OCI-LY1 (cell line): ENCODE measurements at regions not wholly inside any gene's neighbourhood (a gene's known extent, or its start where the extent isn't known, plus 50 kb on each side); places are given as distances from the start of the nearest gene placed in this dataset.

ENCODE experiments used
- H2AFZ ChIP-seq: fragments of 200-600 bp; sonication (generic), shearing (Covaris generic); 2 replicates; pipeline ENCODE4 v1.6.0; 2014; ENCODE audit warnings: antibody characterized with exemption, mild to moderate bottlenecking, low read length
- H3F3A ChIP-seq: fragments of 200-600 bp; sonication (generic), shearing (Covaris generic); 2 replicates; pipeline ENCODE4 v1.6.0; 2014; ENCODE audit warnings: mild to moderate bottlenecking, antibody characterized with exemption, low read length, moderate library complexity; ENCODE audit not compliant: insufficient read depth
- H3K27ac ChIP-seq: fragments of 200-600 bp; sonication (generic); 2 replicates; pipeline ENCODE4 v1.5.1; 2014; ENCODE audit warnings: low read length, mixed run types, mild to moderate bottlenecking, low read depth; ENCODE audit not compliant: poor library complexity, severe bottlenecking
- H3K27me3 ChIP-seq: fragments of 200-600 bp; sonication (generic); 2 replicates; pipeline ENCODE4 v1.6.0; 2014; ENCODE audit warnings: antibody characterized with exemption, mild to moderate bottlenecking, low read length, moderate library complexity; ENCODE audit not compliant: insufficient read depth
- H3K36me3 ChIP-seq: fragments of 200-600 bp; sonication (generic); 2 replicates; pipeline ENCODE4 v1.6.1; 2014; ENCODE audit warnings: mild to moderate bottlenecking, antibody characterized with exemption, low read length, moderate library complexity, mixed read lengths; ENCODE audit not compliant: insufficient read depth
- H3K4me1 ChIP-seq: fragments of 200-600 bp; sonication (generic); 2 replicates; pipeline ENCODE4 v1.5.1; 2014; ENCODE audit warnings: mild to moderate bottlenecking, low read length, moderate library complexity; ENCODE audit not compliant: insufficient read depth, severe bottlenecking
- H3K4me2 ChIP-seq: fragments of 200-600 bp; sonication (generic), shearing (Covaris generic); 2 replicates; pipeline ENCODE4 v1.6.1; 2014; ENCODE audit warnings: low read length
- H3K4me3 ChIP-seq: fragments of 200-600 bp; sonication (generic); 2 replicates; pipeline ENCODE4 v1.5.1; 2014; ENCODE audit warnings: low read length, low read depth, mild to moderate bottlenecking, mixed read lengths; ENCODE audit not compliant: poor library complexity, severe bottlenecking
- H3K79me2 ChIP-seq: fragments of 200-600 bp; shearing (Covaris generic); 2 replicates; pipeline ENCODE4 v1.6.1; 2016; ENCODE audit warnings: mixed run types, low read length, mixed read lengths; ENCODE audit not compliant: insufficient read depth
- H3K9ac ChIP-seq: fragments of 200-600 bp; sonication (generic), shearing (Covaris generic); 2 replicates; pipeline ENCODE4 v1.6.1; 2014; ENCODE audit warnings: mild to moderate bottlenecking, low read length, mixed read lengths
- H3K9me2 ChIP-seq: fragments of 200-600 bp; sonication (generic), shearing (Covaris generic); 2 replicates; pipeline ENCODE4 v1.6.1; 2014; ENCODE audit warnings: low read depth, mild to moderate bottlenecking, low read length, mixed read lengths
- H3K9me3 ChIP-seq: fragments of 200-600 bp; shearing (Covaris generic); 2 replicates; pipeline ENCODE4 v1.6.1; 2014; ENCODE audit warnings: low read length, mixed read lengths
- H4K20me1 ChIP-seq: fragments of 200-600 bp; sonication (generic), shearing (Covaris generic); 2 replicates; pipeline ENCODE4 v1.6.0; 2016; ENCODE audit warnings: mild to moderate bottlenecking, low read length; ENCODE audit not compliant: insufficient read depth
- CTCF ChIP-seq: fragments of 200-600 bp; sonication (generic), shearing (Covaris generic); IDR thresholded peaks from 2 replicates; pipeline ENCODE4 v1.5.1; 2017; ENCODE audit warnings: mild to moderate bottlenecking, antibody characterized with exemption, low read length, moderate library complexity, mixed read lengths
- EZH2 ChIP-seq: fragments of 200-600 bp; sonication (generic), shearing (Covaris generic); IDR thresholded peaks from 2 replicates; pipeline ENCODE4 v1.8.0; 2017; ENCODE audit warnings: borderline replicate concordance, mixed run types, mild to moderate bottlenecking, antibody characterized with exemption, low read length, moderate library complexity, mixed read lengths

- no peak overlapping the region for H3K9ac ChIP-seq
- no peaks in the 10 kb centered on the region for H3K36me3 ChIP-seq
- H4K20me1 ChIP-seq, result no peaks in the 10 kb centered on the region
- H3K79me2 ChIP-seq, result no peaks in the 10 kb centered on the region
- no peak overlapping the region for H3K27ac ChIP-seq
- H3K4me1 ChIP-seq, result no peaks in the 10 kb centered on the region
- no peaks in the 10 kb centered on the region for H3K9me2 ChIP-seq
- no peak overlapping the region for H3K4me3 ChIP-seq
- TF ChIP-seq CTCF (no peak), EZH2 (no peak)
- H3K4me2 ChIP-seq, result no peak overlapping the region
- H3F3A ChIP-seq, result no peaks in the 10 kb centered on the region
- no peaks in the 10 kb centered on the region for H3K27me3 ChIP-seq
- H2AFZ ChIP-seq, result no peak overlapping the region
- no peaks in the 10 kb centered on the region for H3K9me3 ChIP-seq
Measured at GRCh38 chr16:5763176-5763575, 665.6 kb upstream of the EEF2KMT start.

GRCh38 chr16:5762362-5762761 is 664.8 kb upstream of the EEF2KMT start:
- H3K4me2 ChIP-seq, result no peak overlapping the region
- no peaks in the 10 kb centered on the region for H3K27me3 ChIP-seq
- H3K9me2 ChIP-seq, result no peaks in the 10 kb centered on the region
- no peaks in the 10 kb centered on the region for H3K36me3 ChIP-seq
- no peak overlapping the region for H3K27ac ChIP-seq
- no peaks in the 10 kb centered on the region for H3K79me2 ChIP-seq
- no peak overlapping the region for H3K4me3 ChIP-seq
- H3K9me3 ChIP-seq, result no peaks in the 10 kb centered on the region
- H3F3A ChIP-seq, result no peaks in the 10 kb centered on the region
- no peaks in the 10 kb centered on the region for H3K4me1 ChIP-seq
- TF ChIP-seq EZH2 (no peak), CTCF (no peak)
- H2AFZ ChIP-seq, result no peak overlapping the region
- no peak overlapping the region for H3K9ac ChIP-seq
- H4K20me1 ChIP-seq, result no peaks in the 10 kb centered on the region

- Histone ChIP-seq H3F3A (no peaks in the 10 kb centered on the region), H3K9me2 (no peaks in the 10 kb centered on the region), H3K27me3 (no peaks in the 10 kb centered on the region), H2AFZ (no peak overlapping the region), H3K79me2 (no peaks in the 10 kb centered on the region), H4K20me1 (no peaks in the 10 kb centered on the region), H3K27ac (no peak overlapping the region), H3K4me1 (no peaks in the 10 kb centered on the region), H3K4me3 (no peak overlapping the region), H3K9ac (no peak overlapping the region), H3K4me2 (no peak overlapping the region), H3K9me3 (no peaks in the 10 kb centered on the region), H3K36me3 (no peaks in the 10 kb centered on the region)
- TF ChIP-seq CTCF (no peak), EZH2 (no peak)
Measured at GRCh38 chr16:5761592-5761991, 664.0 kb upstream of the EEF2KMT start.
